ENCODE measurements at regions not wholly inside any gene's neighbourhood (a gene's known extent, or its start where the extent isn't known, plus 50 kb on each side); places are given as distances from the start of the nearest gene placed in this dataset.

- Mint-ChIP-seq H3K9me3 (no peaks in the 10 kb centered on the region), H3K4me1 (no peaks in the 10 kb centered on the region), H3K36me3 (ENCODE audit: low read depth) (no peaks in the 10 kb centered on the region), H3K27ac (no peak overlapping the region), H3K27me3 (ENCODE audit: insufficient read depth, low read depth, poor library complexity) (no peaks in the 10 kb centered on the region), H3K4me3 (no peak overlapping the region)
- TF ChIP-seq ZNF462 (CRISPR knock-in tag; IDR thresholded peaks at IDR 0.05) (no peak), EZH2 (IDR thresholded peaks at IDR 0.05; ENCODE audit: low read depth, unreplicated experiment) (no peak), ZNF331 (CRISPR knock-in tag; IDR thresholded peaks at IDR 0.05; ENCODE audit: low read depth) (no peak), POLR2AphosphoS5 (IDR thresholded peaks at IDR 0.05; ENCODE audit: low read depth) (no peak), EZH2phosphoT487 (IDR thresholded peaks at IDR 0.05; ENCODE audit: unreplicated experiment) (no peak), JUNB (IDR thresholded peaks at IDR 0.05; ENCODE audit: unreplicated experiment) (no peak), NANOG (IDR thresholded peaks at IDR 0.05; ENCODE audit: borderline replicate concordance) (no peak), ETS1 (IDR thresholded peaks at IDR 0.05) (no peak), CREB1 (CRISPR knock-in tag; IDR thresholded peaks at IDR 0.05; ENCODE audit: low read depth) (no peak), CTCF (conservative IDR thresholded peaks at IDR 0.05; ENCODE audit: low read depth in 2 of 2) (no peak), ZNF114 (CRISPR knock-in tag; IDR thresholded peaks at IDR 0.05) (no peak), REST (IDR thresholded peaks at IDR 0.05; ENCODE audit: unreplicated experiment) (no peak), STAT1 (IDR thresholded peaks at IDR 0.05; ENCODE audit: unreplicated experiment) (no peak)
- ATAC-seq (no peak), DNase-seq (ENCODE audit: low spot score) (no peak)
- Histone ChIP-seq H4K20me1 (replicated peaks; ENCODE audit: insufficient read depth) (no peaks in the 10 kb centered on the region), H3F3A (replicated peaks; ENCODE audit: low read depth) (no peaks in the 10 kb centered on the region), H2AFZ (no peak overlapping the region), H3K36me3 (ENCODE audit: insufficient read depth) (no peaks in the 10 kb centered on the region), H3K4me1 (ENCODE audit: insufficient read depth) (no peaks in the 10 kb centered on the region), H3K4me2 (no peak overlapping the region), H3K4me3 (no peak overlapping the region), H3K79me2 (replicated peaks; ENCODE audit: insufficient read depth) (no peaks in the 10 kb centered on the region), H3K9me2 (ENCODE audit: insufficient read depth) (no peaks in the 10 kb centered on the region), H3K27ac (ENCODE audit: low read depth) (no peak overlapping the region), H3K27me3 (ENCODE audit: insufficient read depth) (no peaks in the 10 kb centered on the region)
Observed at GRCh38 chrX:99305573-99305972, 1104.5 kb downstream of the PCDH19 start.

Measured in GM23338 (cell line).